ENCODE measurements at regions not wholly inside any gene's neighbourhood (a gene's known extent, or its start where the extent isn't known, plus 50 kb on each side); places are given as distances from the start of the nearest gene placed in this dataset.
"Not testable (repeated sequence)": the region's sequence is repeated elsewhere in the genome, so short reads cannot be mapped to it uniquely, and the experiment has no call there.

DNA sequence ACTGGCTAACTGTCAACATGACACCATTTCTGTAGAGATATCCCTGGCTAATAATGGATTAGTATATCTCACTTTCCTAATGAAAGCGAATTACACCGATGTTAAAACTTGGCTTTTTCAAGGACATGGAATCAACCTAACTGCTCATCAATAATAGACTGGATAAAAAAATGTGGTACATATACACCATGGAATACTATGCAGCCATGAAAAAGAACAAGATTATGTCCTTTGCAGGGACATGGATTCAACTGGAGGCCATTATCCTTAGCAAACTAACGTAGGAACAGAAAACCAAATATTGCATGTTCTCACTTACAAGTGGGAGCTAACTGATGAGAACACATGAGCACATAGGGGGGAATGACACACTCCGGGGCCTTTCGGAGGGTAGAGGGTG is 62.6 kb downstream of the ZIC1 start:
- DNase-seq, result no peak

DNA sequence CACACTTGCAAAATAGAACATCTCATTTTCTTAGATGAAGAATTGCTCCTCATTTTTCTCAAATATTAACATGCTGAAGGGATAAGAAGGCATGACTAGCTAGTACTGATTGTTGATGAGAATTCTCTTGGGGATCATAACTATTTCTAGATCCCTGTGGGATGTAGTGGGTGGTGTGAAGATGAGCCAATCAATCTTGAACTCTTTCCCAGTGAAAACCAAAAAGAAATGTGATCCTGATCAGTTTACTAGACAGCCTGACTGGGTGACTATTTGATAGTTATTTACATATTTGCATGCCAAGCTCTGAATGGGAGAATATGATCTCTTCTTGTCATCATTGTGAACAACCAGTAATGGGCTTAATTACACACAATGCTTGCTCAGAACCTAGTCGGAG is 63.7 kb downstream of the ZIC1 start:
- no peak for DNase-seq

DNA sequence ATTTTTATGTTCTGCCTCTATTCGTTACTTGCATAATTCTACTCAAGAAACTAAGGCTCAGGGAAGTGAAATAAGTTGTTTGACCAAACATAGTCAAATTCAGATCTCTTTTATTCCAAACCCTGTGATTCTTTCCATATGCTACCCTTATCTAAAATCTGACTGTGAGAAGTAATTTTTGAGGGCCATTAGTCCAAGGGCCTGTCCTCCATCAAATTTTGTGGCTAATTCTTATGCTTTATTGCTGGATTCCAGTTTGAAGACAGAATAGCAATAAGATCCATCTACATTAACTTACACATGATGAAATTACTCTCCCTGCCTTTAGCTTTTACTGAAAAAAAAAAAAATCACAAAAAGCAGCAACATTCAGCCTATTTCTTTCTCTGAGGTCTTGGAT is 74.0 kb downstream of the ZIC1 start:
- no peak for DNase-seq

DNA sequence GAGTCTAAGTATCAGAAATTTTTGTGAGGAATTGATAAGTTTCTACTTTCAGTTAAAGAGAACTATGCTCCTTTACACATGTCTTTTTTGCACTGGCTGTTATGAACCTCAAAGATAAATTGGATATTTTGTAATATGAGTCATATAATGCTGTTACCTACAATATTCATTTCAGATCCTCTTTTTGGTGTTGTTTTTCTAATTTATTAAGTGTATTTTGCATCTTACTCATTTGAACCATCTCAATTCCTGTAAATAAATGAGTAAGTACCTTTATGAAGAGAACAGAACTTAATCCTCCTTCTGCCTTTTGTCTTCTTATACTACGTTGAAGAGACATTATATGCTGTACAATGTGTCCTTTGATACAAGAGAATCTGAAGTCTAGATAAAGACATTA is 74.4 kb downstream of the ZIC1 start:
- DNase-seq, result no peak

- no peak for DNase-seq
These were observed 83.9 kb downstream of the ZIC1 start for GRCh38 chr3:147493065-147493464.

DNA sequence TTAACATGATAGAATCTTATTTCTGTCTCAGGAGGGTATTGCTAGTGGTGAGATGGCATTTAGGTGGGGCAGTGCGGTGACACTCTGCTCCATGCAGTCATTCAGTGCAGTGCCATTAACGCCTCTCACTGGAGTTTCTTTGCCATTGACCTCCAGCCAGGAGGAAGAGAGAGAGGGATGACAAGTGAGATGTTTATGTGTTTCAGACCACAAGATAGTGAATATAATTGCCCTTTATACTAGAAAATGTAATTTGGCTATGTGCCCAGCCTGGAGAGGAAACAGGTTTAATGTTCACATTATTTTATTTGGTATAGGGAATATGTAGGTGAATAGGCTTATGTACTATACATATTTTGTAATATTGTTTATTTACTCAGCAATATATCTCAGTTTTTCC is 84.5 kb downstream of the ZIC1 start:
- no peak for DNase-seq

- no peak for DNase-seq
These were observed 88.1 kb downstream of the ZIC1 start for GRCh38 chr3:147497286-147497685.

GRCh38 chr3:147507638-147508286 is 98.6 kb downstream of the ZIC1 start:
- no peak for DNase-seq

GRCh38 chr3:147509448-147509847 is 100.3 kb downstream of the ZIC1 start:
- DNase-seq, result no peak

GRCh38 chr3:147513785-147514184 is 104.6 kb downstream of the ZIC1 start:
- DNase-seq, result no peak

GRCh38 chr3:147514366-147515160 is 105.4 kb downstream of the ZIC1 start:
- no peak for DNase-seq

- no peak for DNase-seq
These were observed 109.3 kb downstream of the ZIC1 start for GRCh38 chr3:147518465-147518864.

GRCh38 chr3:147521646-147522045 is 112.5 kb downstream of the ZIC1 start:
- no peak for DNase-seq

DNA sequence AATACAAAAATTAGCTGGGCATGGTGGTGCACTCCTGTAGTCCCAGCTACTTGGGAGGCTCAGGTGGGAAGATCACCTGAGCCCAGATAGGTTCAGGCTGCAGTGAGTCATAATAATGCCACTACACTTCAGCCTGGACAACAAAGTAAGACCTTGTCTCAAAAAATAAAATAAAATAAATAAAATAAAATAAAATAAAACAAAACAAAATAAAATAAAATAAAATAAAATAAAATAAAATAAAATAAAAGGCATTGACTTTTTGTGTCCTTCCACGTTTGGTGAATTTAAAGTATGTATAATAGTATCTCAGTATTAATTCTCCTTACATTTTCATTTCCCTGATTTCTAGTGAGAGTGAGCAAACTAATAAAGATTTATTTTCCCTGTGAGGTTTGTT is 113.6 kb downstream of the ZIC1 start:
- not testable (repeated sequence) for DNase-seq

GRCh38 chr3:147529551-147529950 is 120.4 kb downstream of the ZIC1 start:
- no peak for DNase-seq

- no peak for DNase-seq
These were observed 128.9 kb downstream of the ZIC1 start for GRCh38 chr3:147538034-147538433.

DNA sequence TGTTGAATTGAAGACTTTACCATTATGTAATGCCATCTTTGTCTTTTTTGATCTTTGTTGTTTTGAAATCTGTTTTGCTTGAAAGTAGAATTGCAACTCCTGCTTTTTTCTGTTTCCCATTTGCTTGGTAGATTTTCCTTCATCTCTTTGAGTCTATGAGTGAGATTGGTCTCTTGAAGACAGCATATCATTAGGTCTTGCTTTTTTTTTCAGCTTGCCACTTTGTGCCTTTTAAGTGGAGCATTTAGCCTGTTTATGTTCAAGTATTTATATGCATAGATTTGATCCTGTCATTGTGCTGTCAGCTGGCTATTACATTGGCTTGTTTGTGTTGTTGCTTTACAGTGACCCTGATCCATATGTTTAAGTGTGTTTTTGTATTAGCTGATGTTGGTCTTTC is 131.8 kb downstream of the ZIC1 start:
- no peak for DNase-seq

DNA sequence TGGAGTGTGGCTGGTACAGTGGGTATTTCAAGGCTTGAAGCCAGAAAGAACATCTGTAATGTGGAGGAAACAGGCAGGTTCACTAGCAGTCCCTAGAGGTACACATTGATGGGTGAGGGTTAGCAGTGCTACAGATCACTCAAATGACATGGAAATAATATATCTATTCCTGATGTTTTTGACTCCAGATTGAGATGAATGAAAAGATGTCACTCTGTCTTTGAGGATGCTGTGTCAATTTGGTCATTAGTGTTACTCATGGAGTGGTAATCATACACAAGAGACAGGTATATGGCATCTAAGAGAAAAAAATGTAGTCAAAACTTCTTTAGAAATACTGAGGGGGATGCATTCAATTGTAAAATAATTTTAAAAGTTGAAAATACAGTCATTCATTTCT is 135.1 kb downstream of the ZIC1 start:
- no peak for DNase-seq

DNA sequence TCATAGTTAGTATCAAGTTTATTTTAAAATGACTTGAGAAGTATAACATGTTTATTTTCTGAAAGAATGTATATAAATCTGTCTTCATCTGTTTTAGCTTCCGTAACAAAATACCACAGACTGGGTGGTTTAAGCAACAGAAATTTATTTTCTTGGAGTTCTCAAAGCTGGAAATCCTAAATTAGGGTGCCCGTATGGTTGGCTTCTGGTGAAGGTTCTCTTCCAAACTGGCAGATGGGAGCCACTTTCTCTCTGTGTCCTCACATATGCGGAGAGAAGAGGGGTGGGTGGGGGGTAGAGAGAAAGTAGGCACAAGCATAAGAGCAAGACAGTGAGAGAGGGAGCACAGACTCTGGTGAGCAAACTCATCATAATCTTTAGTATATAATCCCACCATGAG is 142.3 kb downstream of the ZIC1 start:
- DNase-seq, result no peak

GRCh38 chr3:147554332-147554731 is 145.2 kb downstream of the ZIC1 start:
- no peak for DNase-seq

GRCh38 chr3:147572970-147573340 is 163.8 kb downstream of the ZIC1 start:
- no peak for DNase-seq

- DNase-seq, result no peak
These were observed 165.5 kb downstream of the ZIC1 start for GRCh38 chr3:147574621-147575020.

GRCh38 chr3:147575391-147575790 is 166.2 kb downstream of the ZIC1 start:
- DNase-seq, result no peak

DNA sequence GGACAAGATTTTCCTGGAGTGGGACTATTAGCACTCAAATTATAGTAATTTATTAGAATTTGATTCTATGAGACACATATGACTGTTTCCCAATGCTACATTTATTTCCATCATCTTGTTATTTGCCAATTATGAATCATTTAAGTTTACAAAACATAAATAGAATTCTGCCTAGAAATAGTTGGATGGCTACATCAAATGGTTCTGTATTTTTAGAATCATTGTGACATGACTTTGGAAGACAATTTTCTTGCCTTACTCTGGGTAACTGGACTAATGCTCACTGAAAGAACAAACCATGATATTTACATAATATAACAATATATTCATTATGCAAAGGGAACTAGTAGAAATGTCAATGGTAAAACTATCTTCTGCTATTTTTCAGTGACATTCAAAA is 173.5 kb downstream of the ZIC1 start:
- no peak for DNase-seq

- DNase-seq, result no peak
These were observed 179.9 kb downstream of the ZIC1 start for GRCh38 chr3:147589016-147589415.

Data from NCI-H774 (cell line).